ENCODE measurements at regions not wholly inside any gene's neighbourhood (a gene's known extent, or its start where the extent isn't known, plus 50 kb on each side); places are given as distances from the start of the nearest gene placed in this dataset.

DNA sequence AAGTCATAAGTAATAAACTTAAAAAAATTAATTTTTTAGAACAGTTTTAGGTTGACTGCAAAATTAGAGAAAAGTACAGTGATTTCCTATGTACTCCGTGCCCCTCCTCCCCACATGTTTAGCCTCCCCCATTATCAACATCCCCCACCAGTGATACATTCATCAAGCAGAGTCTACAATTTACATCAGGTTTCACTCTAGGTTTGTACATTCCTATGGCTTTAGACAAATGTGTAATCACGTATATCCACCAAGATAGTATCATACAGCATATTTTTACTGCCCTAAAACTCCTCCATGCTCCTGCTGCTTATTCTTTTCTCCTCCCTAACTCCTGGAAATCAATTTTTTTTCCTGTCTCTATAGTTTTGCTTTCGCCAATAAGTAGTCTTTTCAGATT is 438.7 kb downstream of the LRFN5 start (continued):
- TF ChIP-seq, protein P1, sequence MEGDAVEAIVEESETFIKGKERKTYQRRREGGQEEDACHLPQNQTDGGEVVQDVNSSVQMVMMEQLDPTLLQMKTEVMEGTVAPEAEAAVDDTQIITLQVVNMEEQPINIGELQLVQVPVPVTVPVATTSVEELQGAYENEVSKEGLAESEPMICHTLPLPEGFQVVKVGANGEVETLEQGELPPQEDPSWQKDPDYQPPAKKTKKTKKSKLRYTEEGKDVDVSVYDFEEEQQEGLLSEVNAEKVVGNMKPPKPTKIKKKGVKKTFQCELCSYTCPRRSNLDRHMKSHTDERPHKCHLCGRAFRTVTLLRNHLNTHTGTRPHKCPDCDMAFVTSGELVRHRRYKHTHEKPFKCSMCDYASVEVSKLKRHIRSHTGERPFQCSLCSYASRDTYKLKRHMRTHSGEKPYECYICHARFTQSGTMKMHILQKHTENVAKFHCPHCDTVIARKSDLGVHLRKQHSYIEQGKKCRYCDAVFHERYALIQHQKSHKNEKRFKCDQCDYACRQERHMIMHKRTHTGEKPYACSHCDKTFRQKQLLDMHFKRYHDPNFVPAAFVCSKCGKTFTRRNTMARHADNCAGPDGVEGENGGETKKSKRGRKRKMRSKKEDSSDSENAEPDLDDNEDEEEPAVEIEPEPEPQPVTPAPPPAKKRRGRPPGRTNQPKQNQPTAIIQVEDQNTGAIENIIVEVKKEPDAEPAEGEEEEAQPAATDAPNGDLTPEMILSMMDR (tag by site-specific recombination; IDR thresholded peaks at IDR 0.05) = no peak
- TF ChIP-seq HOXA7 (CRISPR knock-in tag; IDR thresholded peaks at IDR 0.05; ENCODE audit: borderline replicate concordance) (no peak), ZNF473 (tag by site-specific recombination; IDR thresholded peaks at IDR 0.05) (no peak), MYNN (tag by site-specific recombination; IDR thresholded peaks at IDR 0.05; ENCODE audit: borderline replicate concordance) (no peak), ZNF701 (tag by site-specific recombination; IDR thresholded peaks at IDR 0.05) (no peak), ZNF132 (tag by site-specific recombination; IDR thresholded peaks at IDR 0.05; ENCODE audit: borderline replicate concordance) (no peak), ZNF221 (tag by site-specific recombination; IDR thresholded peaks at IDR 0.05; ENCODE audit: borderline replicate concordance) (no peak), ZNF837 (tag by site-specific recombination; IDR thresholded peaks at IDR 0.05) (no peak)

DNA sequence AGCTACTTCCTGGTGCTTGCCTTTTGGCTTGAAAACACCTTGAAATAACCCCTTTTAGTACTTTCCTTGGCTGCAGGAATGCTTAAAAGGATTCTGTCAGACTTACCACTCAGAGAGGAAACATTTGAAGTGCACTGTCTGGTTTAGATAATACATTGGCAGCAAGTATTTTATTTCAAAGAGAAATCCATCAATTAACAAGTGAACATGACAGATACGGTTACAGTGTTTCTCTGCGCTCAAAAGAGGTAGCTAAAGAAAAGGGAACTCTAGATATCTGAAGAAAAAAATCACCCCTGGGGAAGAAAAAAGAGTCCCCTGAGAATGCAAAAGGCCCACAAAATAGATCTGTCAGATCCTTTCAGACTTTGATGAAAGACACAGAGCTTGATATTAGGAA is 421.9 kb downstream of the LRFN5 start:
- no peak overlapping the region for H3K4me3 ChIP-seq (ENCODE audit: low read depth, low read length)
- ChIA-PET POLR2A (no interaction called here), CTCF (no interaction called here)
- TF ChIP-seq ZNF521 (tag by site-specific recombination; IDR thresholded peaks at IDR 0.05) (no peak), ZSCAN30 (tag by site-specific recombination; IDR thresholded peaks at IDR 0.05) (no peak), GLI4 (tag by site-specific recombination; IDR thresholded peaks at IDR 0.05) (no peak), ZNF830 (tag by site-specific recombination; IDR thresholded peaks at IDR 0.05; ENCODE audit: low read depth) (no peak)
- TF ChIP-seq, protein P2, sequence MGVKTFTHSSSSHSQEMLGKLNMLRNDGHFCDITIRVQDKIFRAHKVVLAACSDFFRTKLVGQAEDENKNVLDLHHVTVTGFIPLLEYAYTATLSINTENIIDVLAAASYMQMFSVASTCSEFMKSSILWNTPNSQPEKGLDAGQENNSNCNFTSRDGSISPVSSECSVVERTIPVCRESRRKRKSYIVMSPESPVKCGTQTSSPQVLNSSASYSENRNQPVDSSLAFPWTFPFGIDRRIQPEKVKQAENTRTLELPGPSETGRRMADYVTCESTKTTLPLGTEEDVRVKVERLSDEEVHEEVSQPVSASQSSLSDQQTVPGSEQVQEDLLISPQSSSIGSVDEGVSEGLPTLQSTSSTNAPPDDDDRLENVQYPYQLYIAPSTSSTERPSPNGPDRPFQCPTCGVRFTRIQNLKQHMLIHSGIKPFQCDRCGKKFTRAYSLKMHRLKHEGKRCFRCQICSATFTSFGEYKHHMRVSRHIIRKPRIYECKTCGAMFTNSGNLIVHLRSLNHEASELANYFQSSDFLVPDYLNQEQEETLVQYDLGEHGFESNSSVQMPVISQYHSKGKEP (tag by site-specific recombination; IDR thresholded peaks at IDR 0.05) = no peak
- TF ChIP-seq, protein P3, sequence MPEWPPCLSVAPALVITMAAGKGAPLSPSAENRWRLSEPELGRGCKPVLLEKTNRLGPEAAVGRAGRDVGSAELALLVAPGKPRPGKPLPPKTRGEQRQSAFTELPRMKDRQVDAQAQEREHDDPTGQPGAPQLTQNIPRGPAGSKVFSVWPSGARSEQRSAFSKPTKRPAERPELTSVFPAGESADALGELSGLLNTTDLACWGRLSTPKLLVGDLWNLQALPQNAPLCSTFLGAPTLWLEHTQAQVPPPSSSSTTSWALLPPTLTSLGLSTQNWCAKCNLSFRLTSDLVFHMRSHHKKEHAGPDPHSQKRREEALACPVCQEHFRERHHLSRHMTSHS (tag by site-specific recombination; IDR thresholded peaks at IDR 0.05) = no peak
- TF ChIP-seq, protein P4, sequence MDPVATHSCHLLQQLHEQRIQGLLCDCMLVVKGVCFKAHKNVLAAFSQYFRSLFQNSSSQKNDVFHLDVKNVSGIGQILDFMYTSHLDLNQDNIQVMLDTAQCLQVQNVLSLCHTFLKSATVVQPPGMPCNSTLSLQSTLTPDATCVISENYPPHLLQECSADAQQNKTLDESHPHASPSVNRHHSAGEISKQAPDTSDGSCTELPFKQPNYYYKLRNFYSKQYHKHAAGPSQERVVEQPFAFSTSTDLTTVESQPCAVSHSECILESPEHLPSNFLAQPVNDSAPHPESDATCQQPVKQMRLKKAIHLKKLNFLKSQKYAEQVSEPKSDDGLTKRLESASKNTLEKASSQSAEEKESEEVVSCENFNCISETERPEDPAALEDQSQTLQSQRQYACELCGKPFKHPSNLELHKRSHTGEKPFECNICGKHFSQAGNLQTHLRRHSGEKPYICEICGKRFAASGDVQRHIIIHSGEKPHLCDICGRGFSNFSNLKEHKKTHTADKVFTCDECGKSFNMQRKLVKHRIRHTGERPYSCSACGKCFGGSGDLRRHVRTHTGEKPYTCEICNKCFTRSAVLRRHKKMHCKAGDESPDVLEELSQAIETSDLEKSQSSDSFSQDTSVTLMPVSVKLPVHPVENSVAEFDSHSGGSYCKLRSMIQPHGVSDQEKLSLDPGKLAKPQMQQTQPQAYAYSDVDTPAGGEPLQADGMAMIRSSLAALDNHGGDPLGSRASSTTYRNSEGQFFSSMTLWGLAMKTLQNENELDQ (tag by site-specific recombination; IDR thresholded peaks at IDR 0.05; ENCODE audit: low read depth) = no peak
- no peaks in the 10 kb centered on the region for H3K4me1 ChIP-seq (ENCODE audit: control insufficient read depth, insufficient read depth, low read length)
- no peaks in the 10 kb centered on the region for H3K36me3 ChIP-seq (ENCODE audit: control insufficient read depth in 2 of 2, insufficient read depth in 1 of 2, low read length in 2 of 2)
- no peak overlapping the region for H3K27ac ChIP-seq (ENCODE audit: extremely low read depth, low read depth, low read length)
- H3K9me3 ChIP-seq (ENCODE audit: control insufficient read depth, insufficient read depth, low read depth, low read length) = no peaks in the 10 kb centered on the region

DNA sequence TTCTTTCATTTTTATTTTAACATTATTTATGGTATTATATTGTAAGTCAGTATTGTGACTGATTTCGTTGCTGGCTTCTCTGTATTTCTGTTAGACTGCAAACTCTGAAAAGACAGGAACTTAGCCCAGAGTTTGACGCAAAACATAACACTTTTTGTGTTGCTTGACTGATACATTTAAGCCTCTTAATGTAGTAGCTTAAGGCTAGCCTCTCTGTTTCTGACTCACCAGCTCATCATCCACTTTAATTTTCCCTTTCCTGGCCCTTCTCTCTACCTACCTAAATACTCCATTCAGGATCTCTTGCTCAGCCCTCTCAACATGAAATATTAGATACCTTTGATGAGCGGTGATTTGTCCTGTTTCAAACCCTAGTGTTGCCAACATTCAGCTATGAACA is 420.6 kb downstream of the LRFN5 start:
- Histone ChIP-seq H3K27ac (ENCODE audit: extremely low read depth, low read depth, low read length) (no peak overlapping the region), H3K4me1 (ENCODE audit: control insufficient read depth, insufficient read depth, low read length) (no peaks in the 10 kb centered on the region), H3K9me3 (ENCODE audit: control insufficient read depth, insufficient read depth, low read depth, low read length) (no peaks in the 10 kb centered on the region), H3K36me3 (ENCODE audit: control insufficient read depth in 2 of 2, insufficient read depth in 1 of 2, low read length in 2 of 2) (no peaks in the 10 kb centered on the region), H3K4me3 (ENCODE audit: low read depth, low read length) (no peak overlapping the region)
- POLR2A ChIA-PET = no interaction called here
- CTCF ChIA-PET = no interaction called here
- TF ChIP-seq, protein P5, sequence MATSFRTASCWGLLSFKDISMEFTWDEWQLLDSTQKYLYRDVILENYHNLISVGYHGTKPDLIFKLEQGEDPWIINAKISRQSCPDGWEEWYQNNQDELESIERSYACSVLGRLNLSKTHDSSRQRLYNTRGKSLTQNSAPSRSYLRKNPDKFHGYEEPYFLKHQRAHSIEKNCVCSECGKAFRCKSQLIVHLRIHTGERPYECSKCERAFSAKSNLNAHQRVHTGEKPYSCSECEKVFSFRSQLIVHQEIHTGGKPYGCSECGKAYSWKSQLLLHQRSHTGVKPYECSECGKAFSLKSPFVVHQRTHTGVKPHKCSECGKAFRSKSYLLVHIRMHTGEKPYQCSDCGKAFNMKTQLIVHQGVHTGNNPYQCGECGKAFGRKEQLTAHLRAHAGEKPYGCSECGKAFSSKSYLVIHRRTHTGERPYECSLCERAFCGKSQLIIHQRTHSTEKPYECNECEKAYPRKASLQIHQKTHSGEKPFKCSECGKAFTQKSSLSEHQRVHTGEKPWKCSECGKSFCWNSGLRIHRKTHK (tag by site-specific recombination; IDR thresholded peaks at IDR 0.05) = no peak
- TF ChIP-seq, protein P6, sequence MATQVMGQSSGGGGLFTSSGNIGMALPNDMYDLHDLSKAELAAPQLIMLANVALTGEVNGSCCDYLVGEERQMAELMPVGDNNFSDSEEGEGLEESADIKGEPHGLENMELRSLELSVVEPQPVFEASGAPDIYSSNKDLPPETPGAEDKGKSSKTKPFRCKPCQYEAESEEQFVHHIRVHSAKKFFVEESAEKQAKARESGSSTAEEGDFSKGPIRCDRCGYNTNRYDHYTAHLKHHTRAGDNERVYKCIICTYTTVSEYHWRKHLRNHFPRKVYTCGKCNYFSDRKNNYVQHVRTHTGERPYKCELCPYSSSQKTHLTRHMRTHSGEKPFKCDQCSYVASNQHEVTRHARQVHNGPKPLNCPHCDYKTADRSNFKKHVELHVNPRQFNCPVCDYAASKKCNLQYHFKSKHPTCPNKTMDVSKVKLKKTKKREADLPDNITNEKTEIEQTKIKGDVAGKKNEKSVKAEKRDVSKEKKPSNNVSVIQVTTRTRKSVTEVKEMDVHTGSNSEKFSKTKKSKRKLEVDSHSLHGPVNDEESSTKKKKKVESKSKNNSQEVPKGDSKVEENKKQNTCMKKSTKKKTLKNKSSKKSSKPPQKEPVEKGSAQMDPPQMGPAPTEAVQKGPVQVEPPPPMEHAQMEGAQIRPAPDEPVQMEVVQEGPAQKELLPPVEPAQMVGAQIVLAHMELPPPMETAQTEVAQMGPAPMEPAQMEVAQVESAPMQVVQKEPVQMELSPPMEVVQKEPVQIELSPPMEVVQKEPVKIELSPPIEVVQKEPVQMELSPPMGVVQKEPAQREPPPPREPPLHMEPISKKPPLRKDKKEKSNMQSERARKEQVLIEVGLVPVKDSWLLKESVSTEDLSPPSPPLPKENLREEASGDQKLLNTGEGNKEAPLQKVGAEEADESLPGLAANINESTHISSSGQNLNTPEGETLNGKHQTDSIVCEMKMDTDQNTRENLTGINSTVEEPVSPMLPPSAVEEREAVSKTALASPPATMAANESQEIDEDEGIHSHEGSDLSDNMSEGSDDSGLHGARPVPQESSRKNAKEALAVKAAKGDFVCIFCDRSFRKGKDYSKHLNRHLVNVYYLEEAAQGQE (tag by site-specific recombination; IDR thresholded peaks at IDR 0.05) = no peak
- TF ChIP-seq ZBTB48 (tag by site-specific recombination; IDR thresholded peaks at IDR 0.05) (no peak), ZNF629 (tag by site-specific recombination; IDR thresholded peaks at IDR 0.05) (no peak), SALL2 (tag by site-specific recombination; IDR thresholded peaks at IDR 0.05; ENCODE audit: borderline replicate concordance) (no peak), ZNF350 (tag by site-specific recombination; IDR thresholded peaks at IDR 0.05) (no peak)
- TF ChIP-seq, protein P7, sequence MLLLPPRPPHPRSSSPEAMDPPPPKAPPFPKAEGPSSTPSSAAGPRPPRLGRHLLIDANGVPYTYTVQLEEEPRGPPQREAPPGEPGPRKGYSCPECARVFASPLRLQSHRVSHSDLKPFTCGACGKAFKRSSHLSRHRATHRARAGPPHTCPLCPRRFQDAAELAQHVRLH (tag by site-specific recombination; IDR thresholded peaks at IDR 0.05) = no peak

Data from HEK293 (cell line).